ENCODE measurements at regions not wholly inside any gene's neighbourhood (a gene's known extent, or its start where the extent isn't known, plus 50 kb on each side); places are given as distances from the start of the nearest gene placed in this dataset.

- H3K27me3 Mint-ChIP-seq = no peaks in the 10 kb centered on the region
- POLR2A ChIA-PET = interaction anchor here (0.6 kb wide), 2 partner anchors 94 to 304 kb away, joined by 3 read pairs; no protein-coding TSS in a partner anchor
- intact Hi-C loops (cut with DNase I, micrococcal nuclease) = no loop called here
Observed at GRCh38 chr6:156420172-156420993, 356.8 kb upstream of the ARID1B start.

GRCh38 chr6:156419594-156419993 lies 357.6 kb upstream of the ARID1B start:
- no peak overlapping the region for H3K27ac Mint-ChIP-seq
- ChIA-PET POLR2A (no interaction called here), CTCF (interaction anchor here (0.6 kb wide), 1 partner anchor 1488 kb away, joined by 5 read pairs; no protein-coding TSS in a partner anchor)
- H3K4me3 Mint-ChIP-seq = no peak overlapping the region
- no peaks in the 10 kb centered on the region for H3K27me3 Mint-ChIP-seq
- intact Hi-C loops (cut with DNase I, micrococcal nuclease) = no loop called here
- DNase-seq (no peak), ATAC-seq (no peak)
- H3K4me1 Mint-ChIP-seq = peaks cover 26% of the 10 kb centered on the region
- H3K36me3 Mint-ChIP-seq (ENCODE audit: low read depth) = no peaks in the 10 kb centered on the region
- H3K9me3 Mint-ChIP-seq (ENCODE audit: low read depth) = peaks cover 3% of the 10 kb centered on the region

More at GRCh38 chr6:156420172-156420993, 356.8 kb upstream of the ARID1B start:
- CTCF ChIA-PET = interaction anchor here (0.6 kb wide), 1 partner anchor 1489 kb away, joined by 5 read pairs; no protein-coding TSS in a partner anchor
- peaks cover 3% of the 10 kb centered on the region for H3K9me3 Mint-ChIP-seq (ENCODE audit: low read depth)
- no peaks in the 10 kb centered on the region for H3K36me3 Mint-ChIP-seq (ENCODE audit: low read depth)
- H3K4me3 Mint-ChIP-seq = no peak overlapping the region
- peaks cover 28% of the 10 kb centered on the region for H3K4me1 Mint-ChIP-seq
- no peak overlapping the region for H3K27ac Mint-ChIP-seq
- DNase-seq (no peak), ATAC-seq (no peak)

- Mint-ChIP-seq H3K4me3 (no peak overlapping the region), H3K4me1 (peaks cover 13% of the 10 kb centered on the region), H3K27me3 (no peaks in the 10 kb centered on the region), H3K36me3 (ENCODE audit: low read depth) (no peaks in the 10 kb centered on the region), H3K27ac (no peak overlapping the region), H3K9me3 (ENCODE audit: low read depth) (peaks cover 3% of the 10 kb centered on the region)
- DNase-seq = no peak
- no peak for ATAC-seq
- CTCF ChIA-PET = no interaction called here
- POLR2A ChIA-PET = no interaction called here
- intact Hi-C loops (cut with DNase I, micrococcal nuclease) = no loop called here
Observed at GRCh38 chr6:156418253-156418652, 358.9 kb upstream of the ARID1B start.

GRCh38 chr6:156416391-156416790 lies 360.8 kb upstream of the ARID1B start:
- no peaks in the 10 kb centered on the region for H3K36me3 Mint-ChIP-seq (ENCODE audit: low read depth)
- H3K4me1 Mint-ChIP-seq = no peaks in the 10 kb centered on the region
- POLR2A ChIA-PET = no interaction called here
- H3K27ac Mint-ChIP-seq = no peak overlapping the region
- ATAC-seq = no peak
- intact Hi-C loops (cut with DNase I, micrococcal nuclease) = no loop called here
- no peaks in the 10 kb centered on the region for H3K27me3 Mint-ChIP-seq
- CTCF ChIA-PET = interaction anchor here (0.6 kb wide), 1 partner anchor 541 kb away, joined by 3 read pairs; no protein-coding TSS in a partner anchor
- no peak overlapping the region for H3K4me3 Mint-ChIP-seq
- H3K9me3 Mint-ChIP-seq (ENCODE audit: low read depth) = no peaks in the 10 kb centered on the region
- no peak for DNase-seq

- DNase-seq (no peak), ATAC-seq (no peak)
- Mint-ChIP-seq H3K36me3 (ENCODE audit: low read depth) (no peaks in the 10 kb centered on the region), H3K4me1 (no peaks in the 10 kb centered on the region), H3K27me3 (no peaks in the 10 kb centered on the region), H3K9me3 (ENCODE audit: low read depth) (no peaks in the 10 kb centered on the region), H3K4me3 (no peak overlapping the region), H3K27ac (no peak overlapping the region)
- ChIA-PET POLR2A (no interaction called here), CTCF (no interaction called here)
- intact Hi-C loops (cut with DNase I, micrococcal nuclease) = no loop called here
Observed at GRCh38 chr6:156413154-156413553, 364.0 kb upstream of the ARID1B start.

- intact Hi-C loops (cut with DNase I, micrococcal nuclease) = no loop called here
Observed at GRCh38 chr6:156410649-156411048, 366.5 kb upstream of the ARID1B start.

GRCh38 chr6:156408655-156409054 lies 368.5 kb upstream of the ARID1B start:
- ChIA-PET POLR2A (no interaction called here), CTCF (no interaction called here)
- ATAC-seq (no peak), DNase-seq (no peak)
- H3K4me3 Mint-ChIP-seq = no peak overlapping the region
- H3K9me3 Mint-ChIP-seq (ENCODE audit: low read depth) = no peaks in the 10 kb centered on the region
- no peaks in the 10 kb centered on the region for H3K27me3 Mint-ChIP-seq
- intact Hi-C loops (cut with DNase I, micrococcal nuclease) = no loop called here
- no peaks in the 10 kb centered on the region for H3K4me1 Mint-ChIP-seq
- H3K27ac Mint-ChIP-seq = no peak overlapping the region
- no peaks in the 10 kb centered on the region for H3K36me3 Mint-ChIP-seq (ENCODE audit: low read depth)

More at GRCh38 chr6:156410649-156411048, 366.5 kb upstream of the ARID1B start:
- no peak overlapping the region for H3K27ac Mint-ChIP-seq
- ATAC-seq (no peak), DNase-seq (no peak)
- H3K27me3 Mint-ChIP-seq = no peaks in the 10 kb centered on the region
- no peaks in the 10 kb centered on the region for H3K4me1 Mint-ChIP-seq
- ChIA-PET POLR2A (no interaction called here), CTCF (interaction anchor here (0.6 kb wide), 1 partner anchor 526 kb away, joined by 3 read pairs; no protein-coding TSS in a partner anchor)
- H3K4me3 Mint-ChIP-seq = no peak overlapping the region
- H3K9me3 Mint-ChIP-seq (ENCODE audit: low read depth) = no peaks in the 10 kb centered on the region
- no peaks in the 10 kb centered on the region for H3K36me3 Mint-ChIP-seq (ENCODE audit: low read depth)

GRCh38 chr6:156407334-156407733 lies 369.8 kb upstream of the ARID1B start:
- Mint-ChIP-seq H3K9me3 (ENCODE audit: low read depth) (no peaks in the 10 kb centered on the region), H3K27me3 (no peaks in the 10 kb centered on the region), H3K4me3 (no peak overlapping the region), H3K27ac (no peak overlapping the region), H3K4me1 (no peaks in the 10 kb centered on the region), H3K36me3 (ENCODE audit: low read depth) (no peaks in the 10 kb centered on the region)
- intact Hi-C loops (cut with DNase I, micrococcal nuclease) = no loop called here
- ATAC-seq (no peak), DNase-seq (no peak)
- POLR2A ChIA-PET = no interaction called here
- CTCF ChIA-PET = no interaction called here

- ATAC-seq = no peak
- DNase-seq = no peak
- ChIA-PET POLR2A (no interaction called here), CTCF (no interaction called here)
- H3K4me3 Mint-ChIP-seq = no peak overlapping the region
- no peaks in the 10 kb centered on the region for H3K9me3 Mint-ChIP-seq (ENCODE audit: low read depth)
- no peaks in the 10 kb centered on the region for H3K4me1 Mint-ChIP-seq
- H3K27me3 Mint-ChIP-seq = no peaks in the 10 kb centered on the region
- no peaks in the 10 kb centered on the region for H3K36me3 Mint-ChIP-seq (ENCODE audit: low read depth)
- intact Hi-C loops (cut with DNase I, micrococcal nuclease) = no loop called here
- no peak overlapping the region for H3K27ac Mint-ChIP-seq
Observed at GRCh38 chr6:156406688-156407087, 370.5 kb upstream of the ARID1B start.

GRCh38 chr6:156406099-156406498 lies 371.1 kb upstream of the ARID1B start:
- ChIA-PET POLR2A (no interaction called here), CTCF (no interaction called here)
- intact Hi-C loops (cut with DNase I, micrococcal nuclease) = no loop called here
- ATAC-seq (no peak), DNase-seq (no peak)
- Mint-ChIP-seq H3K27ac (no peak overlapping the region), H3K36me3 (ENCODE audit: low read depth) (no peaks in the 10 kb centered on the region), H3K4me1 (no peaks in the 10 kb centered on the region), H3K27me3 (no peaks in the 10 kb centered on the region), H3K4me3 (no peak overlapping the region), H3K9me3 (ENCODE audit: low read depth) (no peaks in the 10 kb centered on the region)

GRCh38 chr6:156402628-156403027 lies 374.6 kb upstream of the ARID1B start:
- DNase-seq (no peak), ATAC-seq (no peak)
- Mint-ChIP-seq H3K4me3 (no peak overlapping the region), H3K27ac (no peak overlapping the region), H3K36me3 (ENCODE audit: low read depth) (no peaks in the 10 kb centered on the region), H3K9me3 (ENCODE audit: low read depth) (no peaks in the 10 kb centered on the region), H3K4me1 (peaks cover 18% of the 10 kb centered on the region), H3K27me3 (no peaks in the 10 kb centered on the region)
- ChIA-PET CTCF (no interaction called here), POLR2A (no interaction called here)
- intact Hi-C loops (cut with DNase I, micrococcal nuclease) = no loop called here

GRCh38 chr6:156402227-156402626 lies 375.0 kb upstream of the ARID1B start:
- Mint-ChIP-seq H3K27ac (no peak overlapping the region), H3K27me3 (no peaks in the 10 kb centered on the region), H3K4me1 (peaks cover 22% of the 10 kb centered on the region), H3K4me3 (no peak overlapping the region), H3K36me3 (ENCODE audit: low read depth) (no peaks in the 10 kb centered on the region), H3K9me3 (ENCODE audit: low read depth) (no peaks in the 10 kb centered on the region)
- intact Hi-C loops (cut with DNase I, micrococcal nuclease) = no loop called here
- ChIA-PET POLR2A (no interaction called here), CTCF (no interaction called here)
- DNase-seq (no peak), ATAC-seq (no peak)
